Superior temporal gyrus (tissue), 1 donor: ENCODE measurements at regions not wholly inside any gene's neighbourhood (a gene's known extent, or its start where the extent isn't known, plus 50 kb on each side); places are given as distances from the start of the nearest gene placed in this dataset.

ENCODE experiments used
- DNase-seq: peaks from one replicate; pipeline ENCODE4 v3.0.0-alpha.2; 2016; ENCODE audit errors: extremely low spot score

GRCh38 chr16:85173981-85174751, 61.9 kb upstream of the CIBAR2 start:
- DNase-seq = no peak

DNA sequence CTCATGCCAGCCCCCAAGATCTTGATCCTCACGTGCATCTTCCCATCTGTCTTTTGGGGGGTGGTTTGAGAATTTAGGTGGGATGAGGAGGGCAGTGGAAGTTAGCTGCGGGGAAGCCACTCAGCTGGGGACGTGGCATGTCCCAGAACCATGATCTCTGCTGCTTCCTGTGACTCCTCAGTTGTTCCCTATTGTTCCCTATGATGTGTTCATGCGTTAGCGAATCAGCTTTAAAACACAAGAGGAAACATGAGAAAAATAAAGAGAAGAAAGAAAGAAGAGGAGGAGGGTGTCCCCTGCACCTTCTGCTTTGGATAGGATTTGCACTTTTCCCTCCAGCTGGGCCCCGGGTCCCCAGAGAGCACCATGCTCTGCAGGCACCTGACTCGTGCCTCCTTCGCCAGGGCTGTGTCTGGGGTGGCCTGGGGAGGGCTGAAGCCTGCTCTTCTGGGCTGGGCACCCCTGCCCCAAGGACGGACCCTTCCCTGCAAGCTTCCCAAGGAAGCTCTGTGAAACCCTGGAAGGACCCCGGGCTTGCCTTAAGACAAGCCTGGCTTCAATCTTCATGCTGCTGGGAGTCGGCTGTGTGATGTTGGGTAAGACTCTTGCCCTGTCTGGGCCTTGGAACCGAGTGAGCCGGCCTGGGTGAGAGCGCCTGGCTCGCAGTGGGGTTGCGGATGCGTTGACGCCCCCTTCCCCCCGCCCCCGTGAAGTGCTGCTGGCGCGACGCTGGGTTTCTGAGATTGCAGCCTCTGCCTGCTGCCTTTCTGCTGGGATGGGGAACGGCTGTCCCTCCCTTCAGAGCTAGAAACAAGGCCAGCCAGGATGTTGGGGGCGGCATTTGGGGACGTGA, 62.8 kb upstream of the CIBAR2 start:
- no peak for DNase-seq

DNA sequence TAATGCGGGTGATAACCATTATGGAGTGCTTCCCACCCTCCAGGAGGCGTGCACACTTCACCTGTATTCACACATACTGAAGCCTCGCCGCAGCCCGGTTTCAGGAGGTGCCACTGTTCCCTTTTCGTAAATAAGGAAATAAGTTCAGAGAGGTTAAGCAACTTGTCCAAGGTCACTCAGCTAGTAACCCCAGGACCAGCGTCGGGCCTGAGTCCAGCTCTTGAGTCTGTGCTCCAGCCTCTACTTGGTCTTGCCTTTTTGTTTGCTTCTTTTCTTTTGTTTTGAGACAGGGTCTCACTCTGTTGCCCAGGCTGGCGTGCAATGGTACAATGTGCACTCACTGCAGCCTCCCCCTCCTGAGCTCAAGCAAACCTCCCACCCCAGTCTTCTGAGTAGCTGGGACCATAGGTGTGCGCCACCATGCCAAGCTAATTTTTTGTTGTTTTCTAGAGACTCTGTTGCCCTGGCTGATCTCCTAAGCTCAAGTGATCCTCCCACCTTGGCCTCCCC, 63.5 kb upstream of the CIBAR2 start:
- no peak for DNase-seq

GRCh38 chr16:85176541-85177447, 64.5 kb upstream of the CIBAR2 start:
- DNase-seq = no peak

DNA sequence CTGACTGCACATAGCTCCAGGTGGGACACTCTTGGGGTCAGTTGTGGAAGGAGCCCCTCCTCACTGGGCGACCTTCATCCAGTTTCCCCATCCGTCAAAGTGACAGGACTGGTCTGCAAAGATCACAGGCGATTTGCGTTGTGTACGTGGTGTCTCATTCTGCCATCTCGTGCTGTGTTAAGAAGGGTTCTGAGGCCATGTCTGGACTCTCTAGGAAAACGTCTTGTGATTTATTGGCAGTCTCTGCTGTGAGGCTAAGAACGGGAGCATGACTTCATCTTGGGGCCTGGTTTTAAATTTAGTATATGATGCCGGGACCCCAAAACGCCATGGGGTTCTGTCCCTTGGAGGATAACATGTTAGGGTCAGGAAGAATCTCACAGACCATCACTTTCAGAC, 65.2 kb upstream of the CIBAR2 start:
- no peak for DNase-seq

- no peak for DNase-seq
Measured at GRCh38 chr16:85178006-85178591, 65.8 kb upstream of the CIBAR2 start.

DNA sequence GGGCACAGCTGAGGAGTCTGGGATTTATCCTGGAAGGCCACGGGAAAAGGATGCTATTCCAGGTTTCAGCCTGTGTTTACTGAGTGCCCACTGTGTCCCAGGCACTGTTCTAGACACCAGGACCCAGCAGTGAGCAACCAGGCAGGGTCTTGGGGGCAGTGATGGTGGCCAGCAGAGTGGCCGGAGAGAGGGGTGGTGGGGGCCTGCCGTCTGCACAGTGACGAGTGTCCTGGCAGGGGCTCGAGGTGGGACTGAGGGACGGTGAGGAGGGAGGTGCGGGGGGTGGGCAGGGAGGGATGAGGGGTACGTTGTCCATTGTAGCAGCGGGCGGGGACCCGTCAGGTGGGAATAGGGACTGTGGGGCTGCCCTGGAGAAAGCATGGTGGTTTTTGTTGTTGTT, 66.3 kb upstream of the CIBAR2 start:
- no peak for DNase-seq

DNA sequence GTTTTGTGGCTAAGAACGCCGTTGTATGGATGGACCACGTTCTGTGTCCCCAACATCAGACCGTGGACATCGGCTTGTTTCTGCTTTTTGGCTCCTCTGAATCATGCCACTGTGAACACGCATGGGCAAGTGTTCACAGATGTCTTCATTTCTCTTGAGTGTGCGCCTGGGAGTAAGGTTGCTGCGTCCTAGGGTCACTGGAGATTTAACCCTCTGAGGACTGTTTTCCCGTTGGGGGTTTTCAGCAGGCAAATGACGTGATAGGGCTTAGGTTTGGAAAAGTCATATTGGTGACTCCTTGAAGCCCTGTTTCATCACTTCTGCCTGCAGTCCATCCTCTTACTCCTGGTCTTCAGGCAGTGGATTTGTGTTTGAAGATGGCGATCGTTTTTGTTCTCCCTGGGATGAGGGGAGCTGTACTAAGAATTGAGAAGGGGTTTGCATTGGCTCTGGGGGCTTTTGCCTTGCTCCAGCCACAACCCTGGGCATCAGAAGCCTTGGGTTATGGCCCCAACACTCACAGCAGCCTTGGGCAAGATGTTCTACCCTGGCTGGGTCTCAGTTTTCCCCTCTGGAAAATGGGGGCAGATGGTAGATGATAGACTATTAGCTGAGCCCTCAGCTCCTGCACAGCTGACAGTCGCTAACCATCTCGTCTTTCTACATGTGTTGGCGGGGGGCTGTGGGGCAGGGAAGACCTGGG, 67.2 kb upstream of the CIBAR2 start:
- no peak for DNase-seq

- DNase-seq = no peak
Measured at GRCh38 chr16:85180047-85180826, 68.0 kb upstream of the CIBAR2 start.

GRCh38 chr16:85180827-85181738, 68.8 kb upstream of the CIBAR2 start:
- no peak for DNase-seq

GRCh38 chr16:85181739-85182129, 69.5 kb upstream of the CIBAR2 start:
- no peak for DNase-seq

DNA sequence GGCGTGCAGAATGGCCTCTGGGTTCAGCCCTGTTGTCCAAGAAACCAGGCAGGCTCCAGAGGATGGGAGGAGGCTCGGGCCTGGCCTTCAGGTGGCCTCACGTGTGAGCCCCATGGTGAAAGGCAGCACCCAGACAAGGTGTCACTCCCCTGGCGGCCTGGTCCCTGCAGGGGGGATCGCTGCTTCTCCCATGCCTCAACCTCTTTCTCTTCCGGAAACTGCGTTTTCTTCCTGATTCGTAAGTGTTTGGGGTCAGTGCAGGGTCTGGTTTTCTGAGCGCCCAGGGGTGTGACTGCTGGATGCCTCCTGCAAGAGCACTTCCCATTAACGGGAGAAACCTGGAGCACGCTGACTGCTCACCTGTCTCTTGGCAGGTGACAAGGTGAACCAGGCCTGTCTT, 70.0 kb upstream of the CIBAR2 start:
- no peak for DNase-seq

DNA sequence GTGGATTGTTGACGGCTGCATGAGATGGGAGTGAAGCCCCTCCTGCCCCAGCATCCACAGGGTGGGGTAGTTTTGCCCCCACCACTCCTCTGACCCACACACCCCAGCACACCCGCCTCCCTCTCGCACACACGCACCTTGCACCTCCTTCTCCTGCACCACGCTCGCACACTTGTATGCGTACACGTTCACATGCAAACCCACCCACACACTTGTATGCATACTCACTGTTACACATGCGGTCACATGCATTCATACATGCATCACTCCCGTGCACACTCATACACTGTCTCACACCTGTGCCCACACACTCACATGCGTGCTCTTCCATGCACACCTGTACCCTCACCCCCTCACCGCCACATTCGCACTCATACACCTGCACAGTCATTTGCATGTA, 70.5 kb upstream of the CIBAR2 start:
- no peak for DNase-seq

DNA sequence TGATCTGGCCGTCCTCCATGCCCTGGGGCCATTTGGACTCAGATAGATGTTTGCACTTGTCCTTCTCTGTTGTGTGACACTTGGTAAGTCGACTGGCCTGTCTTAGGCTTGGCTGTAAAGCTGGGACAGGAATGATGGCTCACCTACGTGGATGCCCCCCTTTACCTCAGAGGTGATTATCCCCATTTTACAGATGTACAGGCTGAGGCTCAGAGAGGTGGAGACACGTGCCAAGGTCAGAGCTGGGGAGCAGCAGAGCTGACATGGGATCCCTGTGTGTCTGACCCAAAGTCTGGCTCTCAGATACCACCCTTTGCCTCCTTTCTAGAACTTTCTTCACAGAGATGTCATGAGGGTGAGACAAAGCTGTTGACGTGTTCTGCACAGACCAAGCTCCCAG, 71.3 kb upstream of the CIBAR2 start:
- DNase-seq = no peak

DNA sequence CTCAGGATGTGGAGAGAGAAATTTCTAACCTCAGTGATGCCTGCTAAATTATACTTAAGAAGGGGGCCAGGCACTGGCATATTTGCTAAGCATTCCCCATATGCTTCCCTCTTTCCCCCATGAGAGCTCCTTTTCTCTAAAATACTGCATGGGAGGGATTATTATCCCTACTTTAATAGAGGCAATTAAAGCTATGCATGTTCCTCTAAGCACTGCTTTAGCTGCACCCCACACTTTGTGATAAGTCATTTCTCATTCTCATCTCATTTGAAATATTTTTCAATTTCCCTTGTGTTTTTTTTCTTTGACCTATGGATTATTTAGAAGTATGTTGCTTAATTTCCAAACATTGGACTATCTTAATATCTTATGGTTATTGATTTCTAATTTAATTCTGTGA, 72.1 kb upstream of the CIBAR2 start:
- no peak for DNase-seq

DNA sequence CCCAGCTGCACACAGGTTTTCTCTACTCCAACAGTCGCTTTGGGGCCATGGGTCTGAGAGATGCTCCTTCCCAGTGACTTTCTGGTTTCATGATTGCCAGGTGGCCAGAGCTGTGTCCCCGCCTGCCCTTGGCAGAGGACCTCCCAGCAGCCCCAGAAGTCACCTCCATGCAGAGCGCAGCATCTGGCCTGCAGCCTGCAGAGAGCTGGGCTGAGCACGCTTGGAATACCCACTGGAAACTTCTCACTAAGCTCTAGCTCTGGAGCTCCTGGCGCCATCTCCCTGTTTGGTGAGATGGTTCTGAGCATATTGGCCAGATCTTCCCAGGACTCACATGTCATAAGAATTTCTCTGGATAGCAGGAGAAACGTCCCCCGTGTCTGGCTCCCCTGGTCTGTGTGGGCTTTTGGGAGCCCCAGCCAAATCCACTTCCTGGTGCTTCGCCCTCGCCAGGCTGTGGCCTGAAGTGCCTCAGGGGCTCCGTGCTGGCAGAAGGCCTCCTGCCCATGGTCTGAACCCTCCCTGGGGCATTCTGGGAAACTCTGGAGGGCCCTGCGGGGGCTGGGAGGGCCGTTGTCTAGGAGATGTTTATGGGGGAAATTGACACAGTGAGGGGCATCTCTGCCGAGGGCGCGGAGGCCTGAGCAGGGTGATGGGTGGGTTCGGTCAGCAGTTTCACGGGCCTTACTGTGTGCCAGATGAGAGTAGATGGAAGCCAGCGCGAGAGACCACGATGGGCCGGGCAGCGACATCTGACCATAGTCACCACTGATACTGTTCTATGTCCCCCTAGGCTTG, 73.2 kb upstream of the CIBAR2 start:
- no peak for DNase-seq

DNA sequence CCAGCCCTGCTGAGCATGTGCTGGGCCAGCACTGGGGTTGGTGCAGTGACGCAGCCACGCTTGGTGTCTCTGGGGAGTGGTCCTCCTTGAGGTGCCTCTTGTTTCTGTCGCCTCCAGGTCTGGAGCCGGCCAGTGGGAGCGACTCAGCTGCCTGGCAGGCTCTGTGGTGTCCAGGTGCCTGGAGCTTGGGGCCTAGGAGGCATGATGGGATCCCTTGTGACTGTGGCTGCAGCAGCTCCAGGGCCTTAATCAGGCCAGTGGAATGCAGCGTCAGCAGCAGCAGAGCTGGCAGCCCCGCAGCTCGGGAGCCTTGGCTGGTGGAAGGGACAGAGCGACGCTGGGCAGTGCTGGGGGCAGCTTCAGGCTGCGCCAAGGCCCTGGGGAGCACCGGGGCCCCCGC, 74.7 kb upstream of the CIBAR2 start:
- no peak for DNase-seq

GRCh38 chr16:85187447-85187846, 75.2 kb upstream of the CIBAR2 start:
- DNase-seq = no peak
